Loucy (cell line): ENCODE measurements at regions not wholly inside any gene's neighbourhood (a gene's known extent, or its start where the extent isn't known, plus 50 kb on each side); places are given as distances from the start of the nearest gene placed in this dataset.

ENCODE experiments used
- H2AFZ ChIP-seq: fragments of 200-600 bp; sonication (generic); 2 replicates; pipeline ENCODE4 v1.6.0; 2016; ENCODE audit warnings: antibody characterized with exemption, mild to moderate bottlenecking, low read length, moderate library complexity
- H3F3A ChIP-seq: fragments of 200-600 bp; 2 replicates; pipeline ENCODE4 v1.6.0; 2016; ENCODE audit warnings: antibody characterized with exemption, low read depth, mild to moderate bottlenecking
- H3K27me3 ChIP-seq: fragments of 200-600 bp; sonication (generic); 2 replicates; pipeline ENCODE4 v1.6.1; 2014; ENCODE audit warnings: low read length, mild to moderate bottlenecking; ENCODE audit not compliant: insufficient read depth, poor library complexity, severe bottlenecking
- H3K36me3 ChIP-seq: fragments of 200-600 bp; sonication (generic); 2 replicates; pipeline ENCODE4 v1.6.1; 2016; ENCODE audit warnings: low read length; ENCODE audit not compliant: insufficient read depth
- H3K4me1 ChIP-seq: fragments of 200-600 bp; sonication (generic); 2 replicates; pipeline ENCODE4 v1.5.1; 2014; ENCODE audit warnings: low read length, mild to moderate bottlenecking; ENCODE audit not compliant: insufficient read depth, poor library complexity, severe bottlenecking
- H3K4me2 ChIP-seq: fragments of 200-600 bp; sonication (generic); 2 replicates; pipeline ENCODE4 v1.6.0; 2014; ENCODE audit warnings: antibody characterized with exemption, low read length, low read depth, mild to moderate bottlenecking; ENCODE audit not compliant: poor library complexity, severe bottlenecking
- H3K4me3 ChIP-seq: fragments of 200-600 bp; sonication (generic); 2 replicates; pipeline ENCODE4 v1.5.1; 2014; ENCODE audit warnings: low read length, mild to moderate bottlenecking, mixed read lengths; ENCODE audit not compliant: poor library complexity, severe bottlenecking
- H3K79me2 ChIP-seq: fragments of 200-600 bp; sonication (generic); 2 replicates; pipeline ENCODE4 v1.6.1; 2014; ENCODE audit warnings: low read length; ENCODE audit not compliant: insufficient read depth
- H3K9ac ChIP-seq: fragments of 200-600 bp; sonication (generic); 2 replicates; pipeline ENCODE4 v1.6.0; 2014; ENCODE audit warnings: mild to moderate bottlenecking, low read depth, low read length, moderate library complexity; ENCODE audit not compliant: poor library complexity, severe bottlenecking
- H3K9me2 ChIP-seq: fragments of 200-600 bp; sonication (generic); replicated peaks from 2 replicates; pipeline ENCODE4 v1.6.1; 2016; ENCODE audit warnings: low read depth, low read length, mixed read lengths
- H3K9me3 ChIP-seq: fragments of 200-600 bp; sonication (generic); 2 replicates; pipeline ENCODE4 v1.6.1; 2014; ENCODE audit warnings: mild to moderate bottlenecking, antibody characterized with exemption, low read length, low read depth; ENCODE audit not compliant: insufficient read depth
- H4K20me1 ChIP-seq: fragments of 200-600 bp; sonication (generic); 2 replicates; pipeline ENCODE4 v1.6.0; 2014; ENCODE audit warnings: antibody characterized with exemption, low read length, mild to moderate bottlenecking; ENCODE audit not compliant: insufficient read depth, poor library complexity, severe bottlenecking
- EZH2phosphoT487 ChIP-seq: fragments of 200-600 bp; IDR thresholded peaks from 2 replicates; pipeline ENCODE4 v1.6.1; 2018; ENCODE audit warnings: antibody characterized with exemption, mild to moderate bottlenecking, moderate library complexity, borderline replicate concordance
- TF ChIP-seq, protein P1 (sequence below): fragments of 200-600 bp; sonication (generic); conservative IDR thresholded peaks from 2 replicates; pipeline ENCODE4 v1.5.1; 2014; ENCODE audit warnings: mild to moderate bottlenecking, antibody characterized with exemption, low read length

- Histone ChIP-seq H3K4me1 (no peaks in the 10 kb centered on the region), H3K4me3 (no peak overlapping the region), H3K27me3 (no peaks in the 10 kb centered on the region), H3K9me3 (no peaks in the 10 kb centered on the region), H3K79me2 (no peaks in the 10 kb centered on the region), H3F3A (no peaks in the 10 kb centered on the region), H3K9ac (no peak overlapping the region), H2AFZ (no peak overlapping the region), H3K4me2 (no peak overlapping the region), H3K36me3 (no peaks in the 10 kb centered on the region), H4K20me1 (no peaks in the 10 kb centered on the region), H3K9me2 (no peaks in the 10 kb centered on the region)
- TF ChIP-seq, protein P1, sequence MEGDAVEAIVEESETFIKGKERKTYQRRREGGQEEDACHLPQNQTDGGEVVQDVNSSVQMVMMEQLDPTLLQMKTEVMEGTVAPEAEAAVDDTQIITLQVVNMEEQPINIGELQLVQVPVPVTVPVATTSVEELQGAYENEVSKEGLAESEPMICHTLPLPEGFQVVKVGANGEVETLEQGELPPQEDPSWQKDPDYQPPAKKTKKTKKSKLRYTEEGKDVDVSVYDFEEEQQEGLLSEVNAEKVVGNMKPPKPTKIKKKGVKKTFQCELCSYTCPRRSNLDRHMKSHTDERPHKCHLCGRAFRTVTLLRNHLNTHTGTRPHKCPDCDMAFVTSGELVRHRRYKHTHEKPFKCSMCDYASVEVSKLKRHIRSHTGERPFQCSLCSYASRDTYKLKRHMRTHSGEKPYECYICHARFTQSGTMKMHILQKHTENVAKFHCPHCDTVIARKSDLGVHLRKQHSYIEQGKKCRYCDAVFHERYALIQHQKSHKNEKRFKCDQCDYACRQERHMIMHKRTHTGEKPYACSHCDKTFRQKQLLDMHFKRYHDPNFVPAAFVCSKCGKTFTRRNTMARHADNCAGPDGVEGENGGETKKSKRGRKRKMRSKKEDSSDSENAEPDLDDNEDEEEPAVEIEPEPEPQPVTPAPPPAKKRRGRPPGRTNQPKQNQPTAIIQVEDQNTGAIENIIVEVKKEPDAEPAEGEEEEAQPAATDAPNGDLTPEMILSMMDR: no peak
- no peak for TF ChIP-seq EZH2phosphoT487
Observed at GRCh38 chr2:217631115-217631514, 371.7 kb downstream of the TNS1 start.

- H3F3A ChIP-seq: no peaks in the 10 kb centered on the region
- H3K4me1 ChIP-seq: no peaks in the 10 kb centered on the region
- H3K4me3 ChIP-seq: no peak overlapping the region
- H2AFZ ChIP-seq: no peak overlapping the region
- H3K4me2 ChIP-seq: no peak overlapping the region
- H3K9ac ChIP-seq: no peak overlapping the region
- no peaks in the 10 kb centered on the region for H3K79me2 ChIP-seq
- no peaks in the 10 kb centered on the region for H3K27me3 ChIP-seq
- H3K9me3 ChIP-seq: no peaks in the 10 kb centered on the region
- TF ChIP-seq, protein P1: no peak
- H3K36me3 ChIP-seq: no peaks in the 10 kb centered on the region
- H3K9me2 ChIP-seq: no peaks in the 10 kb centered on the region
- H4K20me1 ChIP-seq: no peaks in the 10 kb centered on the region
Observed at GRCh38 chr2:217629347-217629746, 373.4 kb downstream of the TNS1 start.

DNA sequence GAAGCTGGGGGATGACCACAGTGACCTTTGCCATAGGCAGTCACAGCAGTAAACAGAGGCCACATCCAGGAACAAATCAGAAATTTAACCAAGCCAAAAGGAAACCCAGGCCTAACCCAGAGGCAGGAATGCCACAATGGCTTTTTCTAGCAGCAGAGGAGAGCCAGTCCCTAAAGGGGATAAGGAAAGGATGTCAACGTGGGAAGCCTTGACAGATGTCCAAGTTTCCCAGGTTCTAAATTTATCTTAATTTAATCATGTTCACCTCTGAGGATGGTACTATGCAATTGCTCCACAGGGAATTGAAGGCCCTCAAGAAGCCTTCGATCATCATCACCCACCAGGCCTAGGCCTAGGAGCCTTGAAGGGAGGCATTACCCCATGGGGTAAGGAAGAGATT lies 374.7 kb downstream of the TNS1 start:
- H3K79me2 ChIP-seq: no peaks in the 10 kb centered on the region
- no peaks in the 10 kb centered on the region for H3K4me1 ChIP-seq
- H3K9me3 ChIP-seq: no peaks in the 10 kb centered on the region
- no peak for TF ChIP-seq EZH2phosphoT487
- TF ChIP-seq, protein P1: no peak
- no peak overlapping the region for H3K4me2 ChIP-seq
- no peaks in the 10 kb centered on the region for H3F3A ChIP-seq
- H4K20me1 ChIP-seq: no peaks in the 10 kb centered on the region
- no peak overlapping the region for H2AFZ ChIP-seq
- H3K4me3 ChIP-seq: no peak overlapping the region
- no peaks in the 10 kb centered on the region for H3K36me3 ChIP-seq
- H3K27me3 ChIP-seq: no peaks in the 10 kb centered on the region
- no peaks in the 10 kb centered on the region for H3K9me2 ChIP-seq
- no peak overlapping the region for H3K9ac ChIP-seq
